Suprapubic skin (tissue), 4 donors: ENCODE measurements at regions not wholly inside any gene's neighbourhood (a gene's known extent, or its start where the extent isn't known, plus 50 kb on each side); places are given as distances from the start of the nearest gene placed in this dataset.

Experiments
- DNase-seq, 2 donors: peaks; one replicate each; pipeline ENCODE4 v3.0.0-alpha.2; 2019; ENCODE audit warnings: low spot score in 2 of 2
- H3K27ac ChIP-seq: fragments of 200-600 bp; sonication (generic); one replicate; pipeline ENCODE4 v1.5.1; 2019
- H3K27me3 ChIP-seq: fragments of 200-600 bp; sonication (generic); one replicate; pipeline ENCODE4 v1.5.1; 2019
- H3K36me3 ChIP-seq: fragments of 200-600 bp; sonication (generic); one replicate; pipeline ENCODE4 v1.5.1; 2019
- H3K4me1 ChIP-seq: fragments of 200-600 bp; sonication (generic); one replicate; pipeline ENCODE4 v1.5.1; 2019
- H3K4me3 ChIP-seq: fragments of 200-600 bp; sonication (generic); one replicate; pipeline ENCODE4 v1.5.1; 2019; ENCODE audit warnings: mild to moderate bottlenecking
- H3K9me3 ChIP-seq: fragments of 200-600 bp; sonication (generic); one replicate; pipeline ENCODE4 v1.5.1; 2019
- EP300 ChIP-seq: sonication (generic); formaldehyde crosslinking; IDR thresholded peaks from one replicate; pipeline ENCODE4 v1.6.1; 2017; ENCODE audit warnings: antibody characterized with exemption
- POLR2A ChIP-seq, 2 donors: fragments of 450-650 bp; IDR thresholded peaks; one replicate each; pipeline ENCODE4 v1.6.1; 2017; ENCODE audit warnings: antibody characterized with exemption in 2 of 2, mild to moderate bottlenecking in 2 of 2, moderate library complexity in 2 of 2
- POLR2AphosphoS5 ChIP-seq, 3 donors: sonication (generic); formaldehyde crosslinking; IDR thresholded peaks; one replicate each; pipeline ENCODE4 v1.6.1; 2017; ENCODE audit warnings: antibody characterized with exemption in 3 of 3
- WGBS: methylation state at CpG from one replicate; pipeline ENCODE4 v1.1.5; 2018; 5-methylcytosine and 5-hydroxymethylcytosine counted together
- TF ChIP-seq, protein P1 (sequence below), 2 donors: fragments of 200-600 bp in 1 of 2; fragments of 450-650 bp in 1 of 2; sonication (generic) in 1 of 2; IDR thresholded peaks; one replicate each; pipeline ENCODE4 v1.5.1; 2016 to 2019; ENCODE audit warnings: antibody characterized with exemption in 2 of 2, mild to moderate bottlenecking in 1 of 2, moderate library complexity in 1 of 2

DNA sequence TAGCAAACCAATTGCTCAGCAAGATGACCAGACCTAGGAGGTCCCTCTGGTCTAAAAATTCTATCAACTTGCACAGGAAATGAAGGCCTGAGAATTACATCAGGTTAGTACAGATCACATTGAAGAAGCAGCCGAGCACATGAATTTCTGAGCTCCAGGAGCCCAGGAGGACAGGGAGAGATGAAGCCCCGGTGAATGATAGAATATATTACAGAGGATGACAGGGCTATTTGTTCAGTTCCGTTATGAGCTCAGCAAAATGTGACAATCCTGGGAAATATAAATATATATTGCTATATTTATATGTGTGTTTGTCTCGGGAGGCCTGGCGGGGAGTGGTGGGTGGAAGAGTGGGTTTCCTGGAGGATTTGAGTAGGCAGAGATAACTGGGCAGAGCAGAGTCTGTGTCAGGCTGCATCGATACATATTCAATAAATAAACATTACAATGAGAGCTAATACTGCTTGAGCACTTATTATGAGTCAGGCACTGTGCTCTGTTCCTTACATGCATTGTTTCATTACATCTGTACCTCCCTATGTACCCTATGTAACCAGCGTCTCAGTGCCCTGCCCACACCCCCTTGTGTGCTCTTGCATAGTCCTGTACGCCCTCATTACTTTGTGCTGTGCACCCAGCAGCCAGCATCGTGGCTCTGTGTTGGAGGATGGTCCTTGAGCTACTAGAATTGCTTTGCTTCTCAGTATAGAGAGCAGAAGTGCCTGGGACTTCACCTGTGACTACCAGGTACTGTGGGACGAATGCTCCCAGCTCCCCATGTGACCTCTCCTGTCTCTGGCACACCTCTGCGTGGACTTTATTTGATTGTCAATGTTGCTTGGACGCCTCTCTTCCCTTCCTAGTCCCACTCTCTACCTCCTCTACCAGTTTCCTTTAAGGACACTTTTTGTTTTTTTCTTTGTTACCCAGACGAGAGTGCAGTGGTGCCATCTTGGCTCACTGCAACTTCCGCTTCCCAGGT is 58.1 kb upstream of the KLF9 start:
- Histone ChIP-seq H3K4me1 (peaks cover 69% of the 10 kb centered on the region), H3K4me3 (no peak overlapping the region), H3K27me3 (no peaks in the 10 kb centered on the region), H3K36me3 (no peaks in the 10 kb centered on the region), H3K27ac (peak overlapping the region; percentile 54), H3K9me3 (no peaks in the 10 kb centered on the region)
- no peak for DNase-seq
- 82% methylated on average over 14 of the region's 14 CpGs for WGBS
- TF ChIP-seq POLR2AphosphoS5 (IDR thresholded peaks at IDR 0.05) (no peak), EP300 (no peak), POLR2A (IDR thresholded peaks at IDR 0.05) (no peak)
- TF ChIP-seq, protein P1, sequence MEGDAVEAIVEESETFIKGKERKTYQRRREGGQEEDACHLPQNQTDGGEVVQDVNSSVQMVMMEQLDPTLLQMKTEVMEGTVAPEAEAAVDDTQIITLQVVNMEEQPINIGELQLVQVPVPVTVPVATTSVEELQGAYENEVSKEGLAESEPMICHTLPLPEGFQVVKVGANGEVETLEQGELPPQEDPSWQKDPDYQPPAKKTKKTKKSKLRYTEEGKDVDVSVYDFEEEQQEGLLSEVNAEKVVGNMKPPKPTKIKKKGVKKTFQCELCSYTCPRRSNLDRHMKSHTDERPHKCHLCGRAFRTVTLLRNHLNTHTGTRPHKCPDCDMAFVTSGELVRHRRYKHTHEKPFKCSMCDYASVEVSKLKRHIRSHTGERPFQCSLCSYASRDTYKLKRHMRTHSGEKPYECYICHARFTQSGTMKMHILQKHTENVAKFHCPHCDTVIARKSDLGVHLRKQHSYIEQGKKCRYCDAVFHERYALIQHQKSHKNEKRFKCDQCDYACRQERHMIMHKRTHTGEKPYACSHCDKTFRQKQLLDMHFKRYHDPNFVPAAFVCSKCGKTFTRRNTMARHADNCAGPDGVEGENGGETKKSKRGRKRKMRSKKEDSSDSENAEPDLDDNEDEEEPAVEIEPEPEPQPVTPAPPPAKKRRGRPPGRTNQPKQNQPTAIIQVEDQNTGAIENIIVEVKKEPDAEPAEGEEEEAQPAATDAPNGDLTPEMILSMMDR (IDR thresholded peaks at IDR 0.05) = no peak

- Histone ChIP-seq H3K27ac (peak overlapping the region; percentile 69), H3K9me3 (no peaks in the 10 kb centered on the region), H3K4me1 (peaks cover 61% of the 10 kb centered on the region), H3K36me3 (no peaks in the 10 kb centered on the region), H3K27me3 (no peaks in the 10 kb centered on the region), H3K4me3 (no peak overlapping the region)
- 46% methylated on average over 9 of the region's 9 CpGs for WGBS
- DNase-seq = peak in 1 of 2 donors; percentile 82
- TF ChIP-seq POLR2AphosphoS5 (IDR thresholded peaks at IDR 0.05) = peak in 2 of 3 donors; percentile 16 to 18
- no peak for TF ChIP-seq EP300
These were observed 55.9 kb upstream of the KLF9 start for GRCh38 chr9:70470050-70471015.

- DNase-seq = no peak
- Histone ChIP-seq H3K36me3 (no peaks in the 10 kb centered on the region), H3K4me1 (peaks cover 42% of the 10 kb centered on the region), H3K4me3 (no peak overlapping the region), H3K9me3 (no peaks in the 10 kb centered on the region), H3K27me3 (no peaks in the 10 kb centered on the region), H3K27ac (no peak overlapping the region)
- 94% methylated on average over 3 of the region's 3 CpGs for WGBS
- TF ChIP-seq, protein P1 (IDR thresholded peaks at IDR 0.05) = no peak
- no peak for TF ChIP-seq POLR2A (IDR thresholded peaks at IDR 0.05)
- TF ChIP-seq EP300 = no peak
These were observed 53.8 kb upstream of the KLF9 start for GRCh38 chr9:70468291-70468690.

GRCh38 chr9:70466976-70467561 is 52.6 kb upstream of the KLF9 start:
- WGBS = 80% methylated on average over 6 of the region's 6 CpGs
- no peak overlapping the region for H3K27ac ChIP-seq
- H3K27me3 ChIP-seq = no peaks in the 10 kb centered on the region
- H3K9me3 ChIP-seq = no peaks in the 10 kb centered on the region
- H3K36me3 ChIP-seq = no peaks in the 10 kb centered on the region
- no peak for DNase-seq
- peaks cover 32% of the 10 kb centered on the region for H3K4me1 ChIP-seq
- no peak overlapping the region for H3K4me3 ChIP-seq
- no peak for TF ChIP-seq POLR2A (IDR thresholded peaks at IDR 0.05)
- no peak for TF ChIP-seq EP300
- TF ChIP-seq POLR2AphosphoS5 (IDR thresholded peaks at IDR 0.05) = no peak
- TF ChIP-seq, protein P1 (IDR thresholded peaks at IDR 0.05) = no peak

- Histone ChIP-seq H3K27ac (no peak overlapping the region), H3K27me3 (no peaks in the 10 kb centered on the region), H3K4me1 (peaks cover 22% of the 10 kb centered on the region), H3K9me3 (no peaks in the 10 kb centered on the region), H3K4me3 (no peak overlapping the region), H3K36me3 (no peaks in the 10 kb centered on the region)
- no peak for DNase-seq
- TF ChIP-seq, protein P1 (IDR thresholded peaks at IDR 0.05) = no peak
- no peak for TF ChIP-seq EP300
- no peak for TF ChIP-seq POLR2A (IDR thresholded peaks at IDR 0.05)
- TF ChIP-seq POLR2AphosphoS5 (IDR thresholded peaks at IDR 0.05) = no peak
- 82% methylated on average over 8 of the region's 8 CpGs for WGBS
These were observed 51.4 kb upstream of the KLF9 start for GRCh38 chr9:70465904-70466303.
